ENCODE measurements at regions not wholly inside any gene's neighbourhood (a gene's known extent, or its start where the extent isn't known, plus 50 kb on each side); places are given as distances from the start of the nearest gene placed in this dataset.

- no peaks in the 10 kb centered on the region for H3K36me3 ChIP-seq (ENCODE audit: control insufficient read depth, insufficient read depth, low read length)
- H3K4me2 ChIP-seq (ENCODE audit: insufficient read depth, low read length): no peak overlapping the region
- H3K9me1 ChIP-seq (ENCODE audit: control insufficient read depth, insufficient read depth, low read length): no peaks in the 10 kb centered on the region
- in situ Hi-C loops (cut with MboI): no loop called here
- H3K4me3 ChIP-seq: no peak overlapping the region
- no peaks in the 10 kb centered on the region for H3K9me3 ChIP-seq (replicated peaks; ENCODE audit: control insufficient read depth, insufficient read depth, low read depth, low read length)
- H3K79me2 ChIP-seq (ENCODE audit: control insufficient read depth, insufficient read depth, low read length): no peaks in the 10 kb centered on the region
- POLR2A ChIA-PET: no interaction called here
- H2AFZ ChIP-seq (ENCODE audit: low read depth, low read length): no peak overlapping the region
- intact Hi-C loops (cut with micrococcal nuclease): no loop called here
- CTCF ChIA-PET (ENCODE audit: low intra/inter-chr PET ratio): no interaction called here
- 0% methylated on average over 1 of the region's 1 CpG for WGBS (ENCODE audit: insufficient coverage, low coverage, missing lambda C conversion rate)
- H3K27me3 ChIP-seq (ENCODE audit: control insufficient read depth in 2 of 2, insufficient read depth in 2 of 2, low read length in 2 of 2): no peaks in the 10 kb centered on the region
- BruUV-seq (replicated peaks): no TSS peak
- no peak overlapping the region for H3K27ac ChIP-seq (ENCODE audit: extremely low read depth, low read depth, low read length)
- ATAC-seq (no peak), FAIRE-seq (no peak), DNase-seq (ENCODE audit: extremely low read depth in 1 of 4, low spot score in 3 of 4) (no peak)
- H4K20me1 ChIP-seq (replicated peaks; ENCODE audit: control insufficient read depth, insufficient read depth, low read length): no peaks in the 10 kb centered on the region
- no peaks in the 10 kb centered on the region for H3K4me1 ChIP-seq (replicated peaks in 1 of 2; ENCODE audit: control insufficient read depth in 2 of 2, insufficient read depth in 2 of 2, low read length in 2 of 2)
- H3K9ac ChIP-seq (ENCODE audit: insufficient read depth in 1 of 2, low read depth in 2 of 2, low read length in 2 of 2): no peak overlapping the region
- TF ChIP-seq TRIM25 (IDR thresholded peaks at IDR 0.05; ENCODE audit: borderline replicate concordance): no peak
- no peak for TF ChIP-seq E2F4 (CRISPR knock-in tag; IDR thresholded peaks at IDR 0.05; ENCODE audit: low read depth)
- TF ChIP-seq BCOR (IDR thresholded peaks at IDR 0.05): no peak
- TF ChIP-seq PHF20 (IDR thresholded peaks at IDR 0.05; ENCODE audit: partially characterized antibody): no peak
- no peak for TF ChIP-seq MTA1 (IDR thresholded peaks at IDR 0.05; ENCODE audit: borderline replicate concordance)
- no peak for TF ChIP-seq IRF9 (tag; IDR thresholded peaks at IDR 0.05)
- TF ChIP-seq STAT5A (IDR thresholded peaks at IDR 0.05; ENCODE audit: borderline replicate concordance, low read length): no peak
- TF ChIP-seq NKRF (IDR thresholded peaks at IDR 0.05; ENCODE audit: borderline replicate concordance): no peak
- TF ChIP-seq MXD1 (CRISPR knock-in tag; IDR thresholded peaks at IDR 0.05; ENCODE audit: borderline replicate concordance, poor library complexity, severe bottlenecking): no peak
- no peak for TF ChIP-seq RFX7 (CRISPR knock-in tag; IDR thresholded peaks at IDR 0.05)
Measured at GRCh38 chr1:86289746-86290145, 106.4 kb downstream of the ODF2L start.
